NCI-H1092 treated with DMSO at 0.1 percent for 48 hours (cell line): ENCODE measurements at regions not wholly inside any gene's neighbourhood (a gene's known extent, or its start where the extent isn't known, plus 50 kb on each side); places are given as distances from the start of the nearest gene placed in this dataset.
A peak's percentile ranks its signal among the peaks of the same experiment; 100 is the strongest.

Experiments used
- DNase-seq: peaks from one replicate; lab custom pipeline; 2025; lab: John Stamatoyannopoulos, UW

GRCh38 chr5:2129568-2130272 lies 247.0 kb upstream of the IRX4 start:
- no peak for DNase-seq

- DNase-seq, result no peak
These were observed 246.1 kb upstream of the IRX4 start for GRCh38 chr5:2128686-2129355.

- DNase-seq, result no peak
These were observed 243.8 kb upstream of the IRX4 start for GRCh38 chr5:2126512-2126911.

- DNase-seq, result no peak
These were observed 243.2 kb upstream of the IRX4 start for GRCh38 chr5:2125901-2126265.

- no peak for DNase-seq
These were observed 242.6 kb upstream of the IRX4 start for GRCh38 chr5:2125171-2125900.

GRCh38 chr5:2124434-2125170 lies 241.9 kb upstream of the IRX4 start:
- no peak for DNase-seq

GRCh38 chr5:2123874-2124273 lies 241.1 kb upstream of the IRX4 start:
- DNase-seq, result no peak

- no peak for DNase-seq
These were observed 237.6 kb upstream of the IRX4 start for GRCh38 chr5:2120361-2120760.

GRCh38 chr5:2119573-2119972 lies 236.8 kb upstream of the IRX4 start:
- DNase-seq, result no peak

- DNase-seq, result peak; percentile 12
These were observed 230.8 kb upstream of the IRX4 start for GRCh38 chr5:2113348-2114131.

GRCh38 chr5:2112173-2113025 lies 229.7 kb upstream of the IRX4 start:
- DNase-seq, result peak; percentile 90

- DNase-seq, result no peak
These were observed 228.9 kb upstream of the IRX4 start for GRCh38 chr5:2111569-2112105.

GRCh38 chr5:2110934-2111462 lies 228.3 kb upstream of the IRX4 start:
- DNase-seq, result no peak

GRCh38 chr5:2110137-2110933 lies 227.6 kb upstream of the IRX4 start:
- DNase-seq, result no peak

- no peak for DNase-seq
These were observed 226.8 kb upstream of the IRX4 start for GRCh38 chr5:2109566-2109965.

- no peak for DNase-seq
These were observed 224.0 kb upstream of the IRX4 start for GRCh38 chr5:2106721-2107120.

GRCh38 chr5:2105141-2105540 lies 222.4 kb upstream of the IRX4 start:
- DNase-seq, result no peak

GRCh38 chr5:2103940-2104339 lies 221.2 kb upstream of the IRX4 start:
- peak; percentile 88 for DNase-seq
